Psoas muscle (tissue), 7 donors: ENCODE measurements at regions not wholly inside any gene's neighbourhood (a gene's known extent, or its start where the extent isn't known, plus 50 kb on each side); places are given as distances from the start of the nearest gene placed in this dataset.

Experiments
- ATAC-seq, 4 donors: fragments of 200-7000 bp; cut with Tn5 transposase; one replicate each; pipeline ENCODE4 v1.9.1; 2020; ENCODE audit warnings: moderate library complexity in 3 of 4, mild to moderate bottlenecking in 2 of 4
- DNase-seq, 2 donors: peaks; one replicate each; pipeline ENCODE4 v3.0.0-alpha.2; 2020
- H3K27ac ChIP-seq: fragments of 200-600 bp; one replicate; pipeline ENCODE4 v1.8.0; 2022
- H3K27me3 ChIP-seq, 3 donors: fragments of 200-600 bp in 1 of 3; one replicate each; pipeline versions ENCODE4 v1.6.1 to v1.8.0; 2013 to 2022; ENCODE audit warnings: low read length in 2 of 3, mild to moderate bottlenecking in 2 of 3, moderate library complexity in 1 of 3; ENCODE audit not compliant: insufficient read depth in 3 of 3
- H3K36me3 ChIP-seq, 2 donors: fragments of 200-600 bp in 1 of 2; one replicate each; pipeline versions ENCODE4 v1.6.1 to v1.8.0; 2013 to 2022; ENCODE audit warnings: low read depth in 1 of 2, mild to moderate bottlenecking in 1 of 2, moderate library complexity in 1 of 2; ENCODE audit not compliant: insufficient read depth in 1 of 2
- H3K4me1 ChIP-seq: fragments of 200-600 bp; one replicate; pipeline ENCODE4 v1.8.0; 2022
- H3K4me3 ChIP-seq: fragments of 200-600 bp; one replicate; pipeline ENCODE4 v1.8.0; 2022; ENCODE audit warnings: mild to moderate bottlenecking
- H3K9me3 ChIP-seq: fragments of 200-600 bp; one replicate; pipeline ENCODE4 v1.8.0; 2022
- WGBS, 3 donors: extraction: QIAGEN DNeasy Blood & Tissue Kit; methylation state at CpG; one replicate each; pipeline versions ENCODE4 v1.1.6 to v1.1.7; 2013; 5-methylcytosine and 5-hydroxymethylcytosine counted together
- intact Hi-C, 2 donors: fragments of 100-400 bp; cut with DNase I; formaldehyde crosslinking; loops; one replicate each; pipeline versions ENCODE4 v1.11.0 to v1.14.2; 2022
- TF ChIP-seq, protein P1 (sequence below): fragments of 200-600 bp; IDR thresholded peaks from one replicate; pipeline ENCODE4 v1.8.0; 2022; ENCODE audit warnings: antibody characterized with exemption
- donor health status: healthy with polysubstance abuse.
- donor health status: DM: no; HTN: no; CAD: no; lungs with moderate emphysema.
- donor health status: Bipolar disorder and iron deficiency.
- donor health status: healthy.
- donor health status: DM: yes; HTN: yes; CAD: no.
- donor health status: DM: no; HTN: no; CAD: no.
- donor health status: DM: yes; HTN: yes; CAD: no.

- peak in 1 of 4 donors; percentile 7 for ATAC-seq
- intact Hi-C loops = loop anchor here (5.0 to 10.0 kb wide), 4 partner anchors 57 to 625 kb away; partner anchors contain the start of gene PLPP3 (in 1 of the 2)
- no peak for DNase-seq
- no peaks in the 10 kb centered on the region for H3K9me3 ChIP-seq
- no peaks in the 10 kb centered on the region for H3K27me3 ChIP-seq
- WGBS, 3 donors = 0 to 84% (median 37%) methylated on average over 1 of the region's 1 CpG
- TF ChIP-seq, protein P1, sequence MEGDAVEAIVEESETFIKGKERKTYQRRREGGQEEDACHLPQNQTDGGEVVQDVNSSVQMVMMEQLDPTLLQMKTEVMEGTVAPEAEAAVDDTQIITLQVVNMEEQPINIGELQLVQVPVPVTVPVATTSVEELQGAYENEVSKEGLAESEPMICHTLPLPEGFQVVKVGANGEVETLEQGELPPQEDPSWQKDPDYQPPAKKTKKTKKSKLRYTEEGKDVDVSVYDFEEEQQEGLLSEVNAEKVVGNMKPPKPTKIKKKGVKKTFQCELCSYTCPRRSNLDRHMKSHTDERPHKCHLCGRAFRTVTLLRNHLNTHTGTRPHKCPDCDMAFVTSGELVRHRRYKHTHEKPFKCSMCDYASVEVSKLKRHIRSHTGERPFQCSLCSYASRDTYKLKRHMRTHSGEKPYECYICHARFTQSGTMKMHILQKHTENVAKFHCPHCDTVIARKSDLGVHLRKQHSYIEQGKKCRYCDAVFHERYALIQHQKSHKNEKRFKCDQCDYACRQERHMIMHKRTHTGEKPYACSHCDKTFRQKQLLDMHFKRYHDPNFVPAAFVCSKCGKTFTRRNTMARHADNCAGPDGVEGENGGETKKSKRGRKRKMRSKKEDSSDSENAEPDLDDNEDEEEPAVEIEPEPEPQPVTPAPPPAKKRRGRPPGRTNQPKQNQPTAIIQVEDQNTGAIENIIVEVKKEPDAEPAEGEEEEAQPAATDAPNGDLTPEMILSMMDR = no peak
- peak overlapping the region; percentile 73 for H3K27ac ChIP-seq
- H3K4me3 ChIP-seq = peak overlapping the region; percentile 2
- H3K36me3 ChIP-seq = no peaks in the 10 kb centered on the region
- peaks cover 49% of the 10 kb centered on the region for H3K4me1 ChIP-seq
These were observed 379.4 kb downstream of the PLPP3 start for GRCh38 chr1:56199956-56200355.

DNA sequence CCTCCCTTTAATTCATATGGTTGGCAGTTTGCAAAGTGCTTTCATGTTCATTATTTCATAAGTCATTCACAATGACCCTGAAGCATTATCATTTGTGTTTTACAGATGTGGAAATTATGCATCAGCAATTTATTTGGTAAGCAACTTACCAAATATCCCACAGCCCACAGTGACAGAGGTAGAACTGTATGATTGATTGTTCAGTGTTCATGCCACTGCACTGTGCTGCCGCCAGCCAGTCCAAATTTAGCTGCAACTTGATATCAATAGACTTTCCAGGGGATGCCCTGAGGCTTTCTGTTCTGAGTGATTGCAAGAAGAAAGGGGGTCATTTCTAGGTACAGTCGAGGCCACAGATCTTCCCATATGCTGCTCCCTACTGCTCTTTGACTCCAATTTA lies 380.3 kb downstream of the PLPP3 start:
- peak; percentile 28 to 68 for DNase-seq
- intact Hi-C loops = loop anchor here in 1 of 2 donors (10.0 kb wide), 2 partner anchors 176 to 626 kb away; no protein-coding TSS in a partner anchor
- ATAC-seq = peak; percentile 88 to 94 (median 92)
- TF ChIP-seq, protein P1 = no peak
- H3K4me1 ChIP-seq = peaks cover 49% of the 10 kb centered on the region
- H3K27me3 ChIP-seq = no peaks in the 10 kb centered on the region
- H3K9me3 ChIP-seq = no peaks in the 10 kb centered on the region
- peak overlapping the region; percentile 73 for H3K27ac ChIP-seq
- WGBS, 3 donors = 25 to 41% (median 27%) methylated on average over 2 of the region's 2 CpGs
- no peaks in the 10 kb centered on the region for H3K36me3 ChIP-seq
- H3K4me3 ChIP-seq = no peak overlapping the region

DNA sequence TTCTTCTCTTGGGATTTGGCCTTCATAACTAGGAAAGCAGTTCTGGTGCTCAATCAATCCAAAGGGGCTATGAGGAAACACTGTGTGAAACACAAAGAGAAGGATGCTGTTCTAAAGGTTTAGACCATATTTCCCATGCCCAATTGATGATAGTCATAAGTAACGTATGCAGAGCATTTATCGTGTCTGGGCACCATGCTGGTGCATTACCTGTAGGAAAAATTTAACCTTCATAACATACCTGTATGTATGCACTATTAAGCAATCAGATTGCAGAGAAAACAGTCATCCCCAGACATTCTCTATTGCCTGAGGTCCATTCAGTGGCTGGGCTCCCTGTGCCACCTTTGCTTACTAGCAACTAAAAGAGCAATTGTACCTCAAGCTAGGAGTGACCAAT lies 381.4 kb downstream of the PLPP3 start:
- H3K27me3 ChIP-seq = no peaks in the 10 kb centered on the region
- TF ChIP-seq, protein P1 = no peak
- ATAC-seq = no peak
- H3K36me3 ChIP-seq = no peaks in the 10 kb centered on the region
- H3K4me1 ChIP-seq = peaks cover 45% of the 10 kb centered on the region
- no peaks in the 10 kb centered on the region for H3K9me3 ChIP-seq
- H3K4me3 ChIP-seq = no peak overlapping the region
- no peak for DNase-seq
- intact Hi-C loops = loop anchor here in 1 of 2 donors (10.0 kb wide), 2 partner anchors 177 to 627 kb away; no protein-coding TSS in a partner anchor
- no peak overlapping the region for H3K27ac ChIP-seq
- WGBS, 3 donors = 95 to 99% (median 97%) methylated on average over 2 of the region's 2 CpGs

GRCh38 chr1:56196839-56197238 lies 382.5 kb downstream of the PLPP3 start:
- Histone ChIP-seq H3K36me3 (no peaks in the 10 kb centered on the region), H3K4me1 (peaks cover 42% of the 10 kb centered on the region), H3K4me3 (no peak overlapping the region), H3K27ac (no peak overlapping the region), H3K9me3 (no peaks in the 10 kb centered on the region), H3K27me3 (no peaks in the 10 kb centered on the region)
- TF ChIP-seq, protein P1 = no peak
- intact Hi-C loops = loop anchor here in 1 of 2 donors (10.0 kb wide), 2 partner anchors 178 to 628 kb away; no protein-coding TSS in a partner anchor
- 63 to 78% (median 71%) methylated on average over 2 of the region's 2 CpGs for WGBS, 3 donors
- DNase-seq (no peak), ATAC-seq (no peak)
